HepG2 (cell line): ENCODE measurements at regions not wholly inside any gene's neighbourhood (a gene's known extent, or its start where the extent isn't known, plus 50 kb on each side); places are given as distances from the start of the nearest gene placed in this dataset.

Experiments
- HDAC2 ChIP-seq: sonication (generic); formaldehyde crosslinking; IDR thresholded peaks from 2 replicates; pipeline ENCODE4 v1.4.0; 2020; ENCODE audit warnings: missing genetic modification reagents
- SRF ChIP-seq: IDR thresholded peaks from 2 replicates; pipeline ENCODE4 v1.6.1; 2011; ENCODE audit warnings: mild to moderate bottlenecking, low read depth, low read length, moderate library complexity
- TCF7L2 ChIP-seq: IDR thresholded peaks from 2 replicates; pipeline ENCODE4 v1.6.1; 2011; ENCODE audit warnings: mild to moderate bottlenecking, low read depth, low read length, moderate library complexity
- TRIM24 ChIP-seq: sonication (generic); formaldehyde crosslinking; IDR thresholded peaks from 2 replicates; pipeline ENCODE4 v1.8.0; 2022; ENCODE audit warnings: mild to moderate bottlenecking, missing genetic modification reagents
- TF ChIP-seq, protein P1 (sequence below): sonication (generic); formaldehyde crosslinking; IDR thresholded peaks from 2 replicates; pipeline ENCODE4 v1.5.1; 2020; ENCODE audit warnings: mild to moderate bottlenecking, missing genetic modification reagents, borderline replicate concordance
- TF ChIP-seq, protein P2 (sequence below): sonication (generic); formaldehyde crosslinking; IDR thresholded peaks from 2 replicates; pipeline ENCODE4 v1.5.0; 2020; ENCODE audit warnings: mild to moderate bottlenecking, missing genetic modification reagents, moderate library complexity

DNA sequence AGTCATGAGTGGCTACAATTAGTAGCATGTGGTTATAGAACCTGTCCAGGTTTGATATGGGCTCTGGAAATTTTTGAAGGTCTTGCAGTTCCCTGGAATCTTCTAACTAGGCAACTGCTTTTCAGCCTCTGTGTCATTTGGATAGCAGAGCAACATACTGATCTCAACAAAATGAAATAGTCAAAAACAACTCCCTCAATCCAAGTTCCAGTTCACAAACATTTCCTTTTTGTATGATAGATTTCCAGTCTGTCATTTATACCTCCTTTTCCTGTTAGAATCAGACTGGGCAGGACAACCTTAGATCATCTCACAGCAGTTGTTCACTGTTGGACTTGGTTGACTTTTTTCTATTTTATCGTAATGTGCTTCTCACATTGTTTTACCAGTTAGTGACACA, 442.1 kb upstream of the PDE3A start:
- no peak for TF ChIP-seq TRIM24 (CRISPR knock-in tag)
- TF ChIP-seq, protein P1, sequence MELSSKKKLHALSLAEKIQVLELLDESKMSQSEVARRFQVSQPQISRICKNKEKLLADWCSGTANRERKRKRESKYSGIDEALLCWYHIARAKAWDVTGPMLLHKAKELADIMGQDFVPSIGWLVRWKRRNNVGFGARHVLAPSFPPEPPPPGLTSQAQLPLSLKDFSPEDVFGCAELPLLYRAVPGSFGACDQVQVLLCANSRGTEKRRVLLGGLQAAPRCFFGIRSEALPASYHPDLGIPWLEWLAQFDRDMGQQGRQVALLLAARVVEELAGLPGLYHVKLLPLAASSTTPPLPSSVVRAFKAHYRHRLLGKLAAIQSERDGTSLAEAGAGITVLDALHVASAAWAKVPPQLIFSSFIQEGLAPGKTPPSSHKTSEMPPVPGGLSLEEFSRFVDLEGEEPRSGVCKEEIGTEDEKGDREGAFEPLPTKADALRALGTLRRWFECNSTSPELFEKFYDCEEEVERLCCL (CRISPR knock-in tag), result no peak
- no peak for TF ChIP-seq TCF7L2
- TF ChIP-seq SRF, result no peak
- TF ChIP-seq, protein P2, sequence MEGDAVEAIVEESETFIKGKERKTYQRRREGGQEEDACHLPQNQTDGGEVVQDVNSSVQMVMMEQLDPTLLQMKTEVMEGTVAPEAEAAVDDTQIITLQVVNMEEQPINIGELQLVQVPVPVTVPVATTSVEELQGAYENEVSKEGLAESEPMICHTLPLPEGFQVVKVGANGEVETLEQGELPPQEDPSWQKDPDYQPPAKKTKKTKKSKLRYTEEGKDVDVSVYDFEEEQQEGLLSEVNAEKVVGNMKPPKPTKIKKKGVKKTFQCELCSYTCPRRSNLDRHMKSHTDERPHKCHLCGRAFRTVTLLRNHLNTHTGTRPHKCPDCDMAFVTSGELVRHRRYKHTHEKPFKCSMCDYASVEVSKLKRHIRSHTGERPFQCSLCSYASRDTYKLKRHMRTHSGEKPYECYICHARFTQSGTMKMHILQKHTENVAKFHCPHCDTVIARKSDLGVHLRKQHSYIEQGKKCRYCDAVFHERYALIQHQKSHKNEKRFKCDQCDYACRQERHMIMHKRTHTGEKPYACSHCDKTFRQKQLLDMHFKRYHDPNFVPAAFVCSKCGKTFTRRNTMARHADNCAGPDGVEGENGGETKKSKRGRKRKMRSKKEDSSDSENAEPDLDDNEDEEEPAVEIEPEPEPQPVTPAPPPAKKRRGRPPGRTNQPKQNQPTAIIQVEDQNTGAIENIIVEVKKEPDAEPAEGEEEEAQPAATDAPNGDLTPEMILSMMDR (CRISPR knock-in tag), result no peak
- no peak for TF ChIP-seq HDAC2 (CRISPR knock-in tag)
